SK-N-SH (cell line): ENCODE measurements at regions not wholly inside any gene's neighbourhood (a gene's known extent, or its start where the extent isn't known, plus 50 kb on each side); places are given as distances from the start of the nearest gene placed in this dataset.

Experiments
- CTCF ChIA-PET: fragments of 300-600, 350-600 bp; formaldehyde crosslinking; extraction: SDS; loops from one replicate; lab custom pipeline; 2021; lab: Yijun Ruan, JAX
- POLR2A ChIA-PET: fragments of 350-600 bp; sonication (Branson Sonifier 250); formaldehyde crosslinking; extraction: SDS; loops from one replicate; lab custom pipeline; 2020; ENCODE audit warnings: antibody characterized with exemption, inconsistent platforms; lab: Yijun Ruan, JAX
- DNase-seq: peaks from one replicate; pipeline ENCODE4 v3.0.0; 2012
- H2AFZ ChIP-seq: fragments of 200-600 bp; sonication (generic); 2 replicates; pipeline ENCODE4 v1.8.1; 2016; ENCODE audit warnings: antibody characterized with exemption, mild to moderate bottlenecking, low read depth
- H3F3A ChIP-seq: fragments of 200-600 bp; sonication (generic); replicated peaks from 2 replicates; pipeline ENCODE3; 2016; ENCODE audit warnings: antibody characterized with exemption, mild to moderate bottlenecking; ENCODE audit not compliant: insufficient read depth
- H3K27ac ChIP-seq, 2 experiments: fragments of 200-500 bp in 1 of 2; fragments of 200-600 bp in 1 of 2; sonication (Bioruptor generic) in 1 of 2; sonication (generic), shearing (Covaris generic) in 1 of 2; 2 replicates each; pipeline versions ENCODE4 v1.5.1 to v1.6.1; 2014 to 2016; ENCODE audit warnings: low read depth in 2 of 2, inconsistent platforms in 1 of 2, low read length in 1 of 2, mild to moderate bottlenecking in 1 of 2, mixed read lengths in 1 of 2
- H3K27me3 ChIP-seq: fragments of 200-600 bp; sonication (generic), shearing (Covaris generic); 2 replicates; pipeline ENCODE4 v1.6.1; 2016; ENCODE audit warnings: mixed run types; ENCODE audit not compliant: insufficient read depth
- H3K36me3 ChIP-seq, 2 experiments: fragments of 200-500 bp in 1 of 2; fragments of 200-600 bp in 1 of 2; sonication (Bioruptor generic) in 1 of 2; sonication (generic) in 1 of 2; replicated peaks in 1 of 2; 2 replicates each; pipeline versions ENCODE3 to v1.5.1; 2014 to 2016; ENCODE audit warnings: low read length in 1 of 2, mild to moderate bottlenecking in 1 of 2; ENCODE audit not compliant: insufficient read depth in 2 of 2, control insufficient read depth in 1 of 2
- H3K4me1 ChIP-seq, 2 experiments: fragments of 200-500 bp in 1 of 2; fragments of 200-600 bp in 1 of 2; sonication (Bioruptor generic) in 1 of 2; sonication (generic), shearing (Covaris generic) in 1 of 2; 2 replicates each; pipeline versions ENCODE4 v1.5.1 to v1.6.1; 2014 to 2016; ENCODE audit warnings: low read depth in 1 of 2, low read length in 1 of 2, mixed run types in 1 of 2; ENCODE audit not compliant: insufficient read depth in 2 of 2, control insufficient read depth in 1 of 2
- H3K4me2 ChIP-seq: fragments of 200-600 bp; sonication (generic), shearing (Covaris generic); 2 replicates; pipeline ENCODE4 v1.6.1; 2017; ENCODE audit warnings: mixed run types
- H3K4me3 ChIP-seq, 2 experiments: fragments of 200-500 bp in 1 of 2; fragments of 200-600 bp in 1 of 2; sonication (Bioruptor generic) in 1 of 2; sonication (generic), shearing (Covaris generic) in 1 of 2; 2 replicates each; pipeline versions ENCODE4 v1.5.1 to v1.8.1; 2014 to 2016; ENCODE audit warnings: low read depth in 2 of 2, inconsistent platforms in 1 of 2, low read length in 1 of 2, mild to moderate bottlenecking in 1 of 2, mixed read lengths in 1 of 2, moderate library complexity in 1 of 2
- H3K79me2 ChIP-seq: fragments of 200-600 bp; sonication (generic); 2 replicates; pipeline ENCODE4 v1.8.1; 2017; ENCODE audit warnings: mild to moderate bottlenecking; ENCODE audit not compliant: insufficient read depth
- H3K9ac ChIP-seq: fragments of 200-600 bp; sonication (generic); 2 replicates; pipeline ENCODE4 v1.6.1; 2017; ENCODE audit warnings: mixed run types
- H3K9me2 ChIP-seq: fragments of 200-600 bp; sonication (generic); 2 replicates; pipeline ENCODE4 v1.6.1; 2017; ENCODE audit warnings: mixed run types
- H3K9me3 ChIP-seq: fragments of 200-600 bp; sonication (generic); 2 replicates; pipeline ENCODE4 v1.6.1; 2017; ENCODE audit warnings: mixed run types, mild to moderate bottlenecking, moderate library complexity
- H4K20me1 ChIP-seq: fragments of 200-600 bp; sonication (generic); 2 replicates; pipeline ENCODE4 v1.6.1; 2017; ENCODE audit warnings: mild to moderate bottlenecking, mixed run types; ENCODE audit not compliant: insufficient read depth
- CHD2 ChIP-seq: fragments of 150-350 bp; IDR thresholded peaks from 2 replicates; pipeline ENCODE4 v1.6.1; 2018; ENCODE audit warnings: low read length; ENCODE audit not compliant: partially characterized antibody
- ELF1 ChIP-seq: IDR thresholded peaks from 2 replicates; pipeline ENCODE4 v1.4.0; 2012
- EP300 ChIP-seq, 2 experiments: IDR thresholded peaks; 2 replicates each; pipeline versions ENCODE4 v1.4.0 to v1.6.1; 2012; ENCODE audit warnings: borderline replicate concordance in 1 of 2, low read depth in 1 of 2, low read length in 1 of 2
- EZH2phosphoT487 ChIP-seq: fragments of 200-600 bp; sonication (generic); IDR thresholded peaks from 2 replicates; pipeline ENCODE4 v1.6.1; 2017; ENCODE audit warnings: low read depth, mixed run types, mild to moderate bottlenecking, antibody characterized with exemption, moderate library complexity, borderline replicate concordance
- FOXJ3 ChIP-seq: sonication (generic); formaldehyde crosslinking; IDR thresholded peaks from 2 replicates; pipeline ENCODE4 v1.5.1; 2020; ENCODE audit warnings: mild to moderate bottlenecking, missing genetic modification reagents
- FOXM1 ChIP-seq: IDR thresholded peaks from 2 replicates; pipeline ENCODE4 v1.4.0; 2012; ENCODE audit warnings: low read depth, mild to moderate bottlenecking
- GATA2 ChIP-seq: sonication (generic); formaldehyde crosslinking; IDR thresholded peaks from 2 replicates; pipeline ENCODE4 v1.5.0; 2020; ENCODE audit warnings: mild to moderate bottlenecking, missing genetic modification reagents
- MXI1 ChIP-seq: IDR thresholded peaks from 2 replicates; pipeline ENCODE4 v1.6.1; 2012; ENCODE audit warnings: mild to moderate bottlenecking, low read depth, low read length, improper control_type of control experiment
- NRF1 ChIP-seq: IDR thresholded peaks from 2 replicates; pipeline ENCODE4 v1.6.1; 2012; ENCODE audit warnings: low read depth, mild to moderate bottlenecking, low read length
- PBX3 ChIP-seq: IDR thresholded peaks from 2 replicates; pipeline ENCODE4; 2012
- RAD21 ChIP-seq: IDR thresholded peaks from 2 replicates; pipeline ENCODE4 v1.6.1; 2012; ENCODE audit warnings: mild to moderate bottlenecking, low read length
- RFX5 ChIP-seq: IDR thresholded peaks from 2 replicates; pipeline ENCODE4 v1.6.1; 2012; ENCODE audit warnings: mild to moderate bottlenecking, improper control_type of control experiment, low read length
- RXRA ChIP-seq: IDR thresholded peaks from 2 replicates; pipeline ENCODE4 v1.4.0; 2012; ENCODE audit warnings: low read depth, mild to moderate bottlenecking, borderline replicate concordance
- SIN3A ChIP-seq: IDR thresholded peaks from 2 replicates; pipeline ENCODE4 v1.6.1; 2012; ENCODE audit warnings: low read depth, mild to moderate bottlenecking, low read length, moderate library complexity, borderline replicate concordance
- SMC3 ChIP-seq: IDR thresholded peaks from 2 replicates; pipeline ENCODE4 v1.6.1; 2012; ENCODE audit warnings: low read depth, low read length, improper control_type of control experiment
- TCF12 ChIP-seq: IDR thresholded peaks from 2 replicates; pipeline ENCODE4 v1.4.0; 2012
- USF2 ChIP-seq: fragments of 150-350 bp; IDR thresholded peaks from 2 replicates; pipeline ENCODE4 v1.6.1; 2017; ENCODE audit warnings: antibody characterized with exemption, low read length, low read depth, borderline replicate concordance
- ZBTB33 ChIP-seq: IDR thresholded peaks from 2 replicates; pipeline ENCODE4 v1.4.0; 2012; ENCODE audit warnings: low read depth, borderline replicate concordance
- WGBS: methylation state at CpG from one replicate; pipeline ENCODE4 v1.1.6; 2017; ENCODE audit warnings: low lambda C conversion rate; 5-methylcytosine and 5-hydroxymethylcytosine counted together
- TF ChIP-seq, protein P1 (sequence below): IDR thresholded peaks from 2 replicates; pipeline ENCODE4 v1.4.0; 2012; ENCODE audit warnings: low read depth, borderline replicate concordance

- WGBS: 53% methylated on average over 4 of the region's 7 CpGs
- no peak overlapping the region for H3K4me3 ChIP-seq
- ChIA-PET CTCF (interaction anchor here (1.2 to 4.0 kb wide), 2 partner anchors 9 to 12 kb away, joined by 3 to 19 read pairs; no protein-coding TSS in a partner anchor), POLR2A (no interaction called here)
- no peak for DNase-seq
- H3K36me3 ChIP-seq: no peaks in the 10 kb centered on the region
- H3K9me3 ChIP-seq: no peaks in the 10 kb centered on the region
- H2AFZ ChIP-seq: no peak overlapping the region
- H3K4me1 ChIP-seq: no peaks in the 10 kb centered on the region; a peak in 1 of 4 replicates
- H3F3A ChIP-seq: no peaks in the 10 kb centered on the region
- H3K9me2 ChIP-seq: no peaks in the 10 kb centered on the region
- no peaks in the 10 kb centered on the region for H3K27me3 ChIP-seq
- TF ChIP-seq EZH2phosphoT487 (no peak), SIN3A (no peak), TCF12 (no peak), GATA2 (CRISPR knock-in tag) (no peak), NRF1 (no peak), EP300 (IDR thresholded peaks at IDR 0.05; ENCODE audit: borderline replicate concordance in 1 of 2, low read depth in 1 of 2, low read length in 1 of 2) (no peak), FOXM1 (no peak), MXI1 (no peak)
- H3K27ac ChIP-seq: no peak overlapping the region
- no peak overlapping the region for H3K9ac ChIP-seq
- H4K20me1 ChIP-seq: no peaks in the 10 kb centered on the region
- H3K79me2 ChIP-seq: no peaks in the 10 kb centered on the region
- H3K4me2 ChIP-seq: no peak overlapping the region
These were observed 74.5 kb downstream of the CTSL start for GRCh38 chr9:87800456-87800855.

DNA sequence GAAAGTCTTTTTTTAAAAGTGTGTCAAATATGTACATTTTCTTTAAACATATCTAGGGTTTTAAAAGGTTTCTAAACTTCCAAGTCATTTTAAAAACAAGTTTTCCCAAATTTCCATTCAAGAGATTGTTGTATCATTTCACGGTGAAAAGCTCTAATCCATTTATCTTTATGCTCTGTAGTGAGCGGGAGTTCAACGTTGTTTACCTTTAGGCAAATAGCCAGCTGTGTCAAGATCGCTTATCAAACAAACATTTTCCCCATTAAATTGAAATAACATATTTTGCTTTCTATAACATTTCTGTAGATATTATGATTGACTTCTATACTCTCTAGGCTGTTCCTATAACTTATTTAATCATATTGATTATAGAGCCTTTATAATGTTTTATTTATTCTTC is 75.1 kb downstream of the CTSL start:
- Histone ChIP-seq H3F3A (no peaks in the 10 kb centered on the region), H3K4me2 (no peak overlapping the region), H3K9ac (no peak overlapping the region), H4K20me1 (no peaks in the 10 kb centered on the region), H3K4me3 (no peak overlapping the region), H3K36me3 (no peaks in the 10 kb centered on the region), H3K79me2 (no peaks in the 10 kb centered on the region), H2AFZ (no peak overlapping the region), H3K27me3 (no peaks in the 10 kb centered on the region), H3K9me3 (no peaks in the 10 kb centered on the region), H3K9me2 (no peaks in the 10 kb centered on the region), H3K27ac (no peak overlapping the region), H3K4me1 (no peaks in the 10 kb centered on the region; a peak in 1 of 4 replicates)
- ChIA-PET POLR2A (no interaction called here), CTCF (interaction anchor here (1.2 to 4.0 kb wide), 2 partner anchors 9 to 12 kb away, joined by 3 to 19 read pairs; no protein-coding TSS in a partner anchor)
- WGBS: 21% methylated on average over 4 of the region's 4 CpGs
- no peak for DNase-seq
- TF ChIP-seq MXI1: no peak
- TF ChIP-seq PBX3: no peak
- TF ChIP-seq NRF1: no peak
- no peak for TF ChIP-seq ZBTB33
- TF ChIP-seq, protein P1, sequence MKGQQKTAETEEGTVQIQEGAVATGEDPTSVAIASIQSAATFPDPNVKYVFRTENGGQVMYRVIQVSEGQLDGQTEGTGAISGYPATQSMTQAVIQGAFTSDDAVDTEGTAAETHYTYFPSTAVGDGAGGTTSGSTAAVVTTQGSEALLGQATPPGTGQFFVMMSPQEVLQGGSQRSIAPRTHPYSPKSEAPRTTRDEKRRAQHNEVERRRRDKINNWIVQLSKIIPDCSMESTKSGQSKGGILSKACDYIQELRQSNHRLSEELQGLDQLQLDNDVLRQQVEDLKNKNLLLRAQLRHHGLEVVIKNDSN: no peak
- no peak for TF ChIP-seq SMC3
- TF ChIP-seq RAD21: no peak
- TF ChIP-seq ELF1: no peak
- no peak for TF ChIP-seq CHD2
- TF ChIP-seq FOXJ3 (CRISPR knock-in tag): no peak
- TF ChIP-seq EZH2phosphoT487: no peak
- no peak for TF ChIP-seq EP300 (IDR thresholded peaks at IDR 0.05; ENCODE audit: borderline replicate concordance in 1 of 2, low read depth in 1 of 2, low read length in 1 of 2)
- no peak for TF ChIP-seq RFX5
- no peak for TF ChIP-seq RXRA
- TF ChIP-seq USF2: no peak
